Fibroblast of the conjunctiva (primary cell): ENCODE measurements at regions not wholly inside any gene's neighbourhood (a gene's known extent, or its start where the extent isn't known, plus 50 kb on each side); places are given as distances from the start of the nearest gene placed in this dataset.
"Not testable (repeated sequence)": the region's sequence is repeated elsewhere in the genome, so short reads cannot be mapped to it uniquely, and the experiment has no call there.

Experiments used
- DNase-seq: peaks from one replicate; pipeline ENCODE4 v3.0.0-alpha.2; 2010; ENCODE audit warnings: low read depth

GRCh38 chr4:158313566-158313965 is 103.3 kb downstream of the TMEM144 start:
- DNase-seq, result no peak

GRCh38 chr4:158314756-158315487 is 104.6 kb downstream of the TMEM144 start:
- peak; percentile 95 for DNase-seq

GRCh38 chr4:158315706-158316105 is 105.4 kb downstream of the TMEM144 start:
- peak; percentile 70 for DNase-seq

DNA sequence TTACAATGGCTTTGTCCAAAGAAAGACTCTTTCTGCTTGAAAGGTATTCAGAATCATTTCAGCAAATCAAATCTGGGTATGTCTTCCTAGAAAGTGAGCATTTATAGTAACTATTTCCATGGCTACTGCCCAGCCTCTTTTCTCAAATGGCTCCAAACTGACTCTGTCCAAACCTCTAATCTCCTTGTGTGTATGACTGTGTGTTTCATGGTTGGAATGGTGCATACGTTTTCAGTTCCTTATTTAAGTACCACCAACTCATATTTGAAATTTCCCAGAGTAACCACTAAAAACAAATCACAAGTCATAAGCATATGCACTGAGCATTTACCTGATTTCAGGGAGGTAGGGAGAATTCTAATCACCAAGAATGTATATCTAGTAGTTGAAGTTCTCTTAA is 106.0 kb downstream of the TMEM144 start:
- no peak for DNase-seq

GRCh38 chr4:158319880-158320279 is 109.6 kb downstream of the TMEM144 start:
- no peak for DNase-seq

- no peak for DNase-seq
These were observed 111.8 kb downstream of the TMEM144 start for GRCh38 chr4:158322109-158322508.

GRCh38 chr4:158327525-158327924 is 117.2 kb downstream of the TMEM144 start:
- DNase-seq, result no peak

GRCh38 chr4:158331863-158332262 is 121.6 kb downstream of the TMEM144 start:
- no peak for DNase-seq

- no peak for DNase-seq
These were observed 123.5 kb downstream of the TMEM144 start for GRCh38 chr4:158333820-158334219.

- DNase-seq, result no peak
These were observed 131.6 kb downstream of the TMEM144 start for GRCh38 chr4:158341896-158342295.

DNA sequence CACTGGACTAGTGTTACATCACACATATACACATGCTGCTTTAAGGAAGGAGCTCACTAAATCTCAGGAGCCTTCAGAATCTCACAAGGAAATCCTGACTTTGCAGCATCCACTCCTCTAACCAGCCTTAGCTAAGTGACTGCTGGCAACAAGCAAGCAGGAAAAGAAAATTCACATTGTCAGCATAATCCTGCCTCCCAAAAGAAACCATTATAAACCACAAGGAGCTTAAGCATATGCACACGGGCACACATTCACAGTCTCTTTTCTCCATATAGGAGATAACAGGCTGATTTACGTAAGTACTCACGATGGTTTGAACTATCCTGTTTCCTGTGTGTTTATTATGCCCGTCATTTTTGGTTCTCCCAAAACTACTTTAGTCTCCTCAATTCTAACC is 136.3 kb downstream of the TMEM144 start:
- DNase-seq, result no peak

GRCh38 chr4:158347556-158347955 is 137.3 kb downstream of the TMEM144 start:
- DNase-seq, result no peak

GRCh38 chr4:158350161-158350560 is 139.9 kb downstream of the TMEM144 start:
- DNase-seq, result no peak

DNA sequence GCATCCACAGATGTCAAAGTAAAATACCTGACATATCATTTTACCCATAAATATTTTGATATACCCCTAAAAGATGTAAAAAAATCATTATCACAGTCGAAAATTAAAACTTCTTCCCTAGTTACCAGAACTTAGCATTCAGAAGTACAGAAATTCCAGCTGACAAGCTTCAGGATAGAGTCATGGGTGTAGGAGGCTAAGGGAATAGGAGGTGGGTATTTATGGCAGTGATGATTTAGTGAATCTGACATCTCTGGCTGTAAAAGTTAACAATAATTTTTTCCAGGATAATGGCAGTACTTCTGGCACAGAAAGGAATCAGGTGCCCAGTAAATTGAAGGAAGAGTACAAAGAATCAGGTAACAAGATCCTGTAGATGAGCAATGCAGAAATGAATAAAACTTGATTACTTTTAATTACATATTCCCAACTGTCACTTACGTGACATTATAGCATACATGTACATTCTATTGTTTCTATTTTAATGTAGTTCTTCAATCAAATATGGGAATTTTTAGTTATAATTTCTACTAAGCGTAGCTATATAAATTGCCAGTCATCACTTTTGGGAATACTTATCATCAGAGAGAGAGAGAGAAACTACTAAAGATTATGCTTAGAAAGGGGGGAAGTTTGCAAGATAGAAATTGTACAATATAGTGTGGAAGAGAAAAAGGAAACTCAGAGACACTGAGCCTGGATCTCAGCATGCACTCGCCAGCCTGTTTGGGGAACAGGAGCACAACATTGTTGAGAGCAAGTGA is 143.4 kb downstream of the TMEM144 start:
- DNase-seq, result no peak

DNA sequence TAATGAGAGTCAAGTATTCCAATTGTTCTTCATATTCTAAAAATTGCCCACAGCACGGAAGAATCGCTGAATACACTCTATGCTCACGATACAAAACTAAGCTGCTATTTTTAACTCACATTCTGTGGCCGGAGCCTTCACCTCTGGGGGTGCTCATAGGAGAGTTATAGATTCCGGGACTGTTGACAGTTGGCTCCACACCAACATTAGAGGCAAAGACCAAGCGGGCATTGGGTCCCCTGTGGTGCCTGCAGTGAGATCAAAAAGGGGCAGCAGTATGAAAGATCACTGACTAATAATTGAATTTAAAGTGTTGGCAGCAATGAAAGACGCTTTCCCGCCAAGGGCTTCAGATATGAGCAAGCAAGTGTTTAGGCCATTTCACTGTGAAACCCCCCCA is 146.0 kb downstream of the TMEM144 start:
- DNase-seq, result no peak

DNA sequence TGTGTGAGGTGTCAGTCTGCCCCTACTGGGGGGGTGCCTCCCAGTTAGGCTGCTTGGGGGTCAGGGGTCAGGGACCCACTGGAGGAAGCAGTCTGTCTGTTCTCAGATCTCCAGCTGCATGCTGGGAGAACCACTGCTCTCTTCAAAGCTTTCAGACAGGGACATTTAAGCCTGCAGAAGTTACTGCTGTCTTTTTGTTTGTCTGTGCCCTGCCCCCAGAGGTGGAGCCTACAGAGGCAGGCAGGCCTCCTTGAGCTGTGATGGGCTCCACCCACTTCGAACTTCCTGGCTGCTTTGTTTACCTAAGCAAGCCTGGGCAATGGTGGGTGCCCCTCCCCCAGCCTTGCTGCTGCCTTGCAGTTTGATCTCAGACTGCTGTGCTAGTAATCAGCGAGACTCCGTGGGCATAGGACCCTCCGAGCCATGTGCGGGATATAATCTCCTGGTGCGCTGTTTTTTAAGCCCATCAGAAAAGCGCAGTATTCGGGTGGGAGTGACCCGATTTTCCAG is 153.7 kb upstream of the RXFP1 start:
- DNase-seq, result not testable (repeated sequence)

GRCh38 chr4:158371158-158371557 is 150.5 kb upstream of the RXFP1 start:
- peak; percentile 1 for DNase-seq

GRCh38 chr4:158374318-158374717 is 147.4 kb upstream of the RXFP1 start:
- DNase-seq, result no peak

- DNase-seq, result no peak
These were observed 145.4 kb upstream of the RXFP1 start for GRCh38 chr4:158376106-158376840.

DNA sequence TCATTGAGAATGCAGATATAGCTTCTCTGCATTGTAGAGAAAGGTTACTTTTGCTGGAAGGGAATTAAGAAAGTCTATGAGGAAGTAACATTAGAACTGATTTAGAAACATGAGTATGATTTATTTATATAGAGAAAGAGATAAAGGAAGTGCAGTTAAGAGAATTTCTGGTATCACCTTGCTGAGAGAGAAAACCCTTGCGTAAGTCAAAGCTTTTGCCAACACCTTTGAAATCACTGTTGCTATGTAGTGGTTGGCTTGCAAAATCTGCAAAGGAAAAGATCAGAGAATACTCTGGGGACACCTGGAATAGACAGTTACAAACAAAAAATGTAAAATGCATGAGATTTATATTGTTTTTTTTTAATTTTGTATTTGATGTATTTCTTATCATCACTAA is 137.3 kb upstream of the RXFP1 start:
- no peak for DNase-seq

DNA sequence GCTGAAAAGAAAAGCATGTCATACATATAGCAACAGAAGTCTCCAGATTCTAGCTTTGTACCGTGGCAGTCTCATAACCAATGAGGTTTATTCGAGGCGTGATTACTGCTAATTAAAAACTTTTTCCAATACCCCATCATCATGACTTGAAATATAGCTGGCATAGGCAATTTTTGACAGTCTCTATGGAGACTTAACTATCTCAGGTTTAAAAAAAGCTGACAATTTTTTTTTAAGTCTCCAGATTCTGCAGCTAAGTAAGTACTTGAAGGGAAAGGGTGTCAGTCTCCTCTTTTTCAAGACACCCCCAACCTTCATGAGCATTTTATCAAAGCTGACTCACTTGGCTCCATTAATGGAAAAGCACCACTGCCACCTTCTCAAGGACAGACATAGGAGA is 126.3 kb upstream of the RXFP1 start:
- no peak for DNase-seq

GRCh38 chr4:158395889-158396288 is 125.8 kb upstream of the RXFP1 start:
- DNase-seq, result no peak

- DNase-seq, result no peak
These were observed 123.9 kb upstream of the RXFP1 start for GRCh38 chr4:158397781-158398180.
